Activated T-helper 17 cell treated with anti-CD3 and anti-CD28 coated beads, Interleukin-2, amount 50 U/mL, for 72 hours (primary cell): ENCODE measurements at regions not wholly inside any gene's neighbourhood (a gene's known extent, or its start where the extent isn't known, plus 50 kb on each side); places are given as distances from the start of the nearest gene placed in this dataset.

Experiments used
- ATAC-seq: fragments of 150-1000 bp; cut with Tn5 transposase; replicated peaks from 2 replicates; pipeline ENCODE4 v1.10.0; 2021; ENCODE audit warnings: mild to moderate bottlenecking, moderate library complexity
- H3K27ac Mint-ChIP-seq: one replicate; pipeline ENCODE4 v1.8.0; 2022; ENCODE audit warnings: mixed read lengths
- H3K27me3 Mint-ChIP-seq: one replicate; pipeline ENCODE4 v1.8.0; 2022; ENCODE audit warnings: mixed read lengths
- H3K36me3 Mint-ChIP-seq: one replicate; pipeline ENCODE4 v1.8.0; 2022; ENCODE audit warnings: low read depth, mild to moderate bottlenecking, mixed read lengths
- H3K4me1 Mint-ChIP-seq: one replicate; pipeline ENCODE4 v1.8.0; 2022; ENCODE audit warnings: mixed read lengths
- H3K4me3 Mint-ChIP-seq: one replicate; pipeline ENCODE4 v1.8.0; 2022; ENCODE audit warnings: mild to moderate bottlenecking, mixed read lengths
- H3K9me3 Mint-ChIP-seq: one replicate; pipeline ENCODE4 v1.8.0; 2022; ENCODE audit warnings: mixed read lengths

GRCh38 chr2:5940596-5941535 lies 248.7 kb downstream of the SOX11 start:
- no peak for ATAC-seq

DNA sequence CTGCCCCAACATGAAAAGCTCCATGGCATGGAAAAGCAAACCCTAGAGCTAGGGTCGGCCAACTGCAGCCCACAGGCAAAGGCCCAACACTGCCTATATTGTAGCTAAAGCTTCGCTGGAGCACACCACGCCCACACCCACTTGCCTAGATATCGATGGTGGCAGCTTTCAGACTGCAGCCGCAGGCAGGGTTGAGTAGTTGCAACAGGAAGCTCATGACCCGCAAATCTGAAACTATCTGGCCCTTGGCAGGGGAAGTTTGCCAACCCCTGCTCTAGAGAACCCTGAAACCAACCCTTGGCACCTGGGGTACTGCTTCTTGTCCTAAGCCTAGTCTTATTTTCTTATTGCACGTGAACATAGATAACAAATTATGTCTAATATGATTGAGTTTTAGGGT lies 250.0 kb downstream of the SOX11 start:
- ATAC-seq: no peak
- H3K9me3 Mint-ChIP-seq: peaks cover 3% of the 10 kb centered on the region
- H3K4me1 Mint-ChIP-seq: no peaks in the 10 kb centered on the region
- no peak overlapping the region for H3K27ac Mint-ChIP-seq
- H3K27me3 Mint-ChIP-seq: no peaks in the 10 kb centered on the region
- no peak overlapping the region for H3K4me3 Mint-ChIP-seq
- no peaks in the 10 kb centered on the region for H3K36me3 Mint-ChIP-seq

More at GRCh38 chr2:5940596-5941535, 248.7 kb downstream of the SOX11 start:
- Mint-ChIP-seq H3K27ac (no peak overlapping the region), H3K4me3 (no peak overlapping the region), H3K4me1 (no peaks in the 10 kb centered on the region), H3K27me3 (no peaks in the 10 kb centered on the region), H3K36me3 (no peaks in the 10 kb centered on the region), H3K9me3 (peaks cover 3% of the 10 kb centered on the region)

DNA sequence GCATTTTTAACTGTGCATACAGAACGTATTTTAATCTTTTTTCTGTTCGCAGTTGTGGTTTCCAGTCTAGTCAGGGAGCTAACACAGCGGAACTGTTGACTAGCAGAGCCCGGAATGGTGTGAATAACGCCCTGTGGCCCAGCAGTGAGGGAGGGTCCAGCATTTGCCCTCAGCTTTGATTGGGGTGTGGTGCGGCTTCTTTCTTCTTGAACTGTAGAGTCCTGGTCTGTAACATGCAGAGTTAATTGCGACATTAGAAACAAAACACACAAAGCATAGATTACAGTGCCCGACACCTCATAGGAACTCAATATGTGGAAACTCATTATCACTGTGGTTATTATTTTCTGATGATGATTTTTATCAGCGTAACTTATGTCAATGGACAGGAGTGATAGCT lies 253.6 kb downstream of the SOX11 start:
- Mint-ChIP-seq H3K4me1 (no peaks in the 10 kb centered on the region), H3K4me3 (no peak overlapping the region), H3K27ac (no peak overlapping the region), H3K27me3 (no peaks in the 10 kb centered on the region), H3K36me3 (no peaks in the 10 kb centered on the region), H3K9me3 (peaks cover 14% of the 10 kb centered on the region)
- no peak for ATAC-seq

DNA sequence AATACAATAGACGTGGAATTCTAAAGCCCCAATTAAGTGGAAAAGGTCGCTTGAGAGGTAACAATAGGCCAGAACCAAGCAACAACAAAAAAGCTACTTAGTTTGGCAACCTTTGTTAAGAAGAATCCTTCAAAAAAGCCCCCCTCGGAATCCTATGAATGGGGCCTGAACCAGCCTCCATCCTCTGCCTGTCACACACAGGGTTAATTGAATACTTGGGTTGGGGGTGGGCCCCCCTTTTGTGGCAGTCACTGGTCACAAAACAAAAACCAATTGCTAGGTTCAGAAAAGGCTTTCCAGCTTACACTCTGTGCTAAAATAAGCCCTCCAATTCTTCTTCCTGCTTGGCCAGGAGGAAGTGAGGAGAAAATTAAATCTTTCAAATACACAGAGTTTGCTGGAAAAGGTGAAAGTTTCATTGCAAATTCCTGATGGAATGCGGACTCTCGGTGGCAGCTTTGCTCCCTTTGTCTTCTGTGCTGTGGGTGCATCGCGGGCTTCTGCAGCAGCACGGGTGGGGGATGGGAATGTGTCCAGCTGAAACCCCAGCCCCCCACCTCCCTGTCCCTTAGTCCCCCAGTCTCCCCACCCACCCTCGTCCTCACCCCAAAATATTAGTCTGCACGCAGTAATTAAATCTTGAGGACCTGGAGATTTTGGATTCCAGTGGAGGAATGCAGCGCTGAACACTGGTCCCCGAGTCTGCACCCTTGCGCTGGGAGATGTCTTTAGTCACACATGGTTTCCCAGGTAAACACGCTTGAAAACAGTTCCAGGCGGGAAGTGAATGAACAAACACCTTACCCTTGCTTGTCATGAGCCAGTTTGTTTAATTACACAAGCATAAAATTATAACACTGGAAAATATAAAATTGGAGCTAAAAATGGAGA lies 254.3 kb downstream of the SOX11 start:
- Mint-ChIP-seq H3K4me3 (no peak overlapping the region), H3K27me3 (no peaks in the 10 kb centered on the region), H3K27ac (no peak overlapping the region), H3K36me3 (no peaks in the 10 kb centered on the region), H3K9me3 (peaks cover 14% of the 10 kb centered on the region), H3K4me1 (no peaks in the 10 kb centered on the region)
- no peak for ATAC-seq

DNA sequence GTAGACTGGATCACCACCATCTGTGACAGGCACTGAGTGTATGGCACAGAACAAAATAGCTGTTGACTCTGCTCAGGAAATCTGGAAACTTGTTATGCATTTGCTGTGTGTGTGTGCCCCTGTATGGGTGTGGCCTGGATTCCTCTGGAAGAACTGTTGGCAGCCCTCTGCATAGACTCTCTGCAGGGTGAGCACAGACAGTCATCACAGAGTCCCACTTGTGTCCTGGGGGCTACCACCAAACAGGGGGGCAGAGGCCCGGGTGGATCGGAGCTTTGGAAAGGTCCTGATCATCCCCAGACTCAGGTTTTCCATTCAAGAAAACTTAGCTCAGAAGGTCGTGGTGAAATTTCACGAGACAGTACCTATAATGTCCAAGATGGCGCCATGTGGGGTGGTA lies 258.6 kb downstream of the SOX11 start:
- no peak for ATAC-seq
- Mint-ChIP-seq H3K27ac (no peak overlapping the region), H3K9me3 (peaks cover 16% of the 10 kb centered on the region), H3K4me3 (no peak overlapping the region), H3K36me3 (no peaks in the 10 kb centered on the region), H3K4me1 (no peaks in the 10 kb centered on the region), H3K27me3 (no peaks in the 10 kb centered on the region)

- H3K9me3 Mint-ChIP-seq: peaks cover 16% of the 10 kb centered on the region
- no peaks in the 10 kb centered on the region for H3K4me1 Mint-ChIP-seq
- H3K27ac Mint-ChIP-seq: no peak overlapping the region
Observed at GRCh38 chr2:5951471-5951870, 259.3 kb downstream of the SOX11 start.

DNA sequence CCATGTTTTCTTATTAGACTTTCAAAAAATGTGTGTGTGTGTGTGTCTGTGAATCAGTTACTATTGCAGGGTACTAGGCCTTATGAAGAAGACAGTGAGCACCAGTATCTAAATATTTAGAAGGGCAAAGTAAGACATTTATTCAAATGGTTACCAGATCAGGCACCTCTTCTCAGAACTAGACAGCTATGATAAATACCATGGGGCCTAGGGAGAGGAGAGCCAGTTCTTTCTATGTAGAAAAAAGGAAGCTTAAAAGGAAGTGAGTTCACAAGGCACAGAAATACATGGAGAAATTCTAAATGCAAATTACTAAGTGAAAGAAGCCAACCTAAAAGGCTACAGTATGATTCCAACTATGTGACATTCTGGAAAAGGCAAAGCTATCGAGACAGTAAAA lies 261.3 kb downstream of the SOX11 start:
- Mint-ChIP-seq H3K27me3 (no peaks in the 10 kb centered on the region), H3K4me3 (no peak overlapping the region), H3K4me1 (no peaks in the 10 kb centered on the region)

More at GRCh38 chr2:5951471-5951870, 259.3 kb downstream of the SOX11 start:
- no peak for ATAC-seq
- Mint-ChIP-seq H3K4me3 (no peak overlapping the region), H3K36me3 (no peaks in the 10 kb centered on the region), H3K27me3 (no peaks in the 10 kb centered on the region)

DNA sequence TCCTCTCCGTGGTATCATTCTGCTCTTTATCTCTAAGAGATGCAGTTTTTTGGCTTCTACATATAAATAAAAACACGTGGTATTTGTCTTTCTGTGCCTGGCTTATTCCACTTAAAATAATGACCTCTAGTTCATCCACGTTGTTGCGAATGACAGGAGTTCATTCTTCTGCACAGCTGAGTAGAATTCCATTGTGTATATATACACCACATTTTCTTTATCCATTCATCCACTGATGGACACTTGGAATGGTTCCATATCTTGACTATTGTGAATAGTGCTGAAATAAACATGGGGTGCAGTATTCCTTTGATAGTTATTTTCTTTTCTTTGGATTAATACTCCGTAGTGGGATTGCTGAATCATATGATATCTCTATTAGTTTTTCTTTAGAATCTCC lies 262.3 kb downstream of the SOX11 start:
- Mint-ChIP-seq H3K9me3 (peaks cover 10% of the 10 kb centered on the region), H3K27me3 (no peaks in the 10 kb centered on the region), H3K4me1 (no peaks in the 10 kb centered on the region), H3K27ac (no peak overlapping the region), H3K36me3 (no peaks in the 10 kb centered on the region), H3K4me3 (no peak overlapping the region)
- no peak for ATAC-seq

More for the DNA sequence above, 261.3 kb downstream of the SOX11 start:
- no peak for ATAC-seq
- no peaks in the 10 kb centered on the region for H3K36me3 Mint-ChIP-seq
- H3K27ac Mint-ChIP-seq: no peak overlapping the region
- peaks cover 16% of the 10 kb centered on the region for H3K9me3 Mint-ChIP-seq

DNA sequence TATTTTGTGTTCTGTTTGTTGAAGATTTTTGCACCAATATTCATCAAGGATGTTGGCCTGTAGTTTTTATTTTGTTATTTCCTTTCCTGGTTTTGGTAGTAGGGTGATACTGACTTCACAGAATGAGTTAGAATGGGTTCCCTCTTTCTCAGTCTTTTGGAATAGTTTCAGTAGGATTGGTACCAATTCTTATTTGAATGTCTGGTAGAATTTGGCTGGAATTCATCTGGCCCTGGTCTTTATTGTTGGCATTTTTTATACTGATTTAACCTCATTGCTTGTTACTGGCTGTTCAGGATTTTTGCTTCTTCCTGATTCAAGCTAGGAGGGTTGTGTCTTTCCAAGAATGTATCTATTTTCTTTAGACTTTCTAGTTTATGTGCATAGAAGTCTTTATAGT lies 263.7 kb downstream of the SOX11 start:
- no peak for ATAC-seq
- Mint-ChIP-seq H3K27me3 (no peaks in the 10 kb centered on the region), H3K4me3 (no peak overlapping the region), H3K9me3 (peaks cover 6% of the 10 kb centered on the region), H3K27ac (no peak overlapping the region), H3K4me1 (no peaks in the 10 kb centered on the region), H3K36me3 (no peaks in the 10 kb centered on the region)

- H3K9me3 Mint-ChIP-seq: no peaks in the 10 kb centered on the region
- H3K36me3 Mint-ChIP-seq: no peaks in the 10 kb centered on the region
- H3K4me3 Mint-ChIP-seq: no peak overlapping the region
- no peak overlapping the region for H3K27ac Mint-ChIP-seq
- no peaks in the 10 kb centered on the region for H3K4me1 Mint-ChIP-seq
- no peaks in the 10 kb centered on the region for H3K27me3 Mint-ChIP-seq
- no peak for ATAC-seq
Observed at GRCh38 chr2:5959836-5960820, 267.9 kb downstream of the SOX11 start.

DNA sequence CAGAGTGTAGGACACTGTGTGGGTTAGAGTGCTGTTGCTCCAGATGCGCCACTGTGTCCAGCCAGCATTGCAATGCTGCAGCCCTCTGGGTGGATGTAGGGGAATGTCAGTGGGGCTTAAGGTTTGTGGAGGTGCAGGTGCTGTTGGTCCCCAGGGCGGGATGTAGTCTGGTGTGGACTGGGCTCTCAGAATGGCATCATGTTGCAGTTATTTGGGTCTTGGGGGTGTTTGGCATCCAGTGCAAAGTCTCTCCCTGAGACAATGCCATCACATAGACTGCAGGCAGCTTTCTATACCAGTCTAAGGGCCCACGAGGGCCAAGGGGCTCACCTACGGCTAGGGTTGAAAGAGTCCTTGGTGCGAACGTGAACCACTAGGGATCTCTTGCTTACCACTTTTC lies 275.3 kb downstream of the SOX11 start:
- no peak for ATAC-seq
- no peak overlapping the region for H3K4me3 Mint-ChIP-seq
- H3K9me3 Mint-ChIP-seq: no peaks in the 10 kb centered on the region
- no peaks in the 10 kb centered on the region for H3K27me3 Mint-ChIP-seq
- H3K36me3 Mint-ChIP-seq: no peaks in the 10 kb centered on the region
- no peak overlapping the region for H3K27ac Mint-ChIP-seq
- no peaks in the 10 kb centered on the region for H3K4me1 Mint-ChIP-seq

DNA sequence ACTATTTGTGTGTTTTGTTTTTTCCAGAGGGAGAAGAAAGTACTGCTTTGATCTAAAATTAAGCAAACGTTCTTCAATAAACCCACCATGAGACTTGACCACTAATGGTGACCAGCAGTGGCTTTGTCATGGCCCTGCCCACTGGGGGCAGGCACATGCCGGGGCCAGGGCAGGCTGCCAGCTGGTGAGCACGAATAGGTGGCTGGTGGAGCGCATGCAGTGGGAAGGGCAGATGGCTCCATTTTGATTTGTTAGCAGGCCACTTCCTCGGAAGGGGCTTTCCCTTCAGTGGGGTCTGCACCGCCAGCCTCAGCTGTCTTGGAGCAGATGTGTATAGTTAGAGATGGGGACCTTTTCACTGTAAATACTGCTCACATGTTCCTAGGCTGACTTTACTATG lies 277.1 kb downstream of the SOX11 start:
- no peak overlapping the region for H3K4me3 Mint-ChIP-seq
- H3K27me3 Mint-ChIP-seq: no peaks in the 10 kb centered on the region
- H3K4me1 Mint-ChIP-seq: no peaks in the 10 kb centered on the region

DNA sequence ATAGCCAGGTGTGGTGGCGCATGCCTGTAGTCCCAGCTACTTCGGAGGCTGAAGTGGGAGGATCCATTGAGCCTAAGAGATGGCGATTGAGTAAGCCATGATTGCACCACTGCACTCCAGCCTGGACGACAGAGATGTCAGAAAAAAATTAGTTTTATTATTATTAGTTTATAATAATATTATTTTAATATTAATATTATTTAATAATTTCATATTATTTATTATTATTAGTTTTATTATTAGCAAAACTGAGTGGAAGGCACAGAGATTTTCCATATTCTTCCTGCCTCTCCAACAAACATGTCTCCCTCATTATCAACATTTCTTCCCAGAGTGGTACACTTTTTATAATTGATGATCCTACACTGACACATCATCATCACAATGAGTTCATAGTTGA lies 278.2 kb downstream of the SOX11 start:
- ATAC-seq: no peak
- Mint-ChIP-seq H3K27me3 (no peaks in the 10 kb centered on the region), H3K4me3 (no peak overlapping the region), H3K4me1 (no peaks in the 10 kb centered on the region), H3K27ac (no peak overlapping the region), H3K9me3 (no peaks in the 10 kb centered on the region), H3K36me3 (no peaks in the 10 kb centered on the region)

More for the DNA sequence above, 277.1 kb downstream of the SOX11 start:
- H3K27ac Mint-ChIP-seq: no peak overlapping the region
- no peak for ATAC-seq
- H3K9me3 Mint-ChIP-seq: no peaks in the 10 kb centered on the region
- H3K36me3 Mint-ChIP-seq: no peaks in the 10 kb centered on the region

DNA sequence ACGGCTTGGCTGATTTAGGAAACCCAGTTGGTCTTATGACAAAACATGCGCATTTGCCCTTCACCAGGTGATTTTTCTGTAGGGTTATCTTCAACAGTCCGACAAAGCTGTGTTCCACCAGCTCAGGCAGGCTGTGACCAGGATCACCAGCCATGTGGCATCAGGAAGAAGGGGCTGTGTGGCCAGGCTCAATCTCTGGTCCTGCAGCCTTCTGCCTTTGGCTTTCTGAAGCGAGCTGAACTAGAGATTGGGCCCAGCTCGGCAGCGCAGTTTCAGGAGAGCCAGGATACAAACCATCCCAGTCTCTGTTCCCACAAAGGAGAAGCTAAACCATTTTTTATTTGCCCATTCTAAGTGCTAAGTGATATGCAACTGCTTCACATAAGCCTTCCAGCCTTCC lies 282.3 kb downstream of the SOX11 start:
- H3K4me1 Mint-ChIP-seq: no peaks in the 10 kb centered on the region
- no peak for ATAC-seq
- H3K9me3 Mint-ChIP-seq: no peaks in the 10 kb centered on the region
- H3K36me3 Mint-ChIP-seq: no peaks in the 10 kb centered on the region
- H3K27me3 Mint-ChIP-seq: no peaks in the 10 kb centered on the region
- no peak overlapping the region for H3K27ac Mint-ChIP-seq
- no peak overlapping the region for H3K4me3 Mint-ChIP-seq
